Panc1 (cell line): ENCODE measurements at regions not wholly inside any gene's neighbourhood (a gene's known extent, or its start where the extent isn't known, plus 50 kb on each side); places are given as distances from the start of the nearest gene placed in this dataset.
A peak's percentile ranks its signal among the peaks of the same experiment; 100 is the strongest.

Experiments
- ATAC-seq: fragments of 200-7000 bp; cut with Tn5 transposase; 2 replicates; pipeline ENCODE4 v1.9.1; 2020; ENCODE audit warnings: mild to moderate bottlenecking, moderate library complexity
- BruUV-seq: library from RNA; stranded (reverse); fragments of 400-500 nt; replicated peaks from 2 replicates; lab custom pipeline; 2021; lab: Mats Ljungman, UMichigan
- CTCF ChIA-PET: fragments of 300-600 bp; sonication (Branson Sonifier 250); formaldehyde crosslinking; loops from one replicate; lab custom pipeline; 2022; ENCODE audit warnings: antibody characterized with exemption; lab: Charles Lee
- POLR2A ChIA-PET: fragments of 300-600 bp; sonication (Branson Sonifier 250); formaldehyde crosslinking; loops from one replicate; lab custom pipeline; 2022; ENCODE audit warnings: antibody characterized with exemption; lab: Charles Lee
- DNase-seq: peaks from one replicate; pipeline ENCODE4 v3.0.0-alpha.2; 2010; ENCODE audit warnings: low read depth, low spot score
- H3K27ac ChIP-seq: 2 replicates; pipeline ENCODE4 v1.5.1; 2011; ENCODE audit warnings: mild to moderate bottlenecking, low read length, inconsistent platforms
- H3K27me3 ChIP-seq: fragments of 200-500 bp; sonication (Bioruptor generic); 2 replicates; pipeline ENCODE4 v1.6.0; 2014; ENCODE audit warnings: low read length, inconsistent platforms; ENCODE audit not compliant: control insufficient read depth, insufficient read depth
- H3K36me3 ChIP-seq: fragments of 200-500 bp; sonication (Bioruptor generic); 2 replicates; pipeline ENCODE4 v1.5.1; 2014; ENCODE audit warnings: inconsistent platforms, mild to moderate bottlenecking, low read length, moderate library complexity; ENCODE audit not compliant: control insufficient read depth, insufficient read depth
- H3K4me1 ChIP-seq: 2 replicates; pipeline ENCODE4 v1.5.1; 2011; ENCODE audit warnings: inconsistent platforms, mild to moderate bottlenecking, low read length, moderate library complexity; ENCODE audit not compliant: control insufficient read depth, insufficient read depth
- H3K4me3 ChIP-seq, 2 experiments: 2 replicates each; pipeline ENCODE4 v1.5.1; 2011 to 2012; ENCODE audit warnings: low read depth in 2 of 2, low read length in 2 of 2, mild to moderate bottlenecking in 2 of 2, inconsistent platforms in 1 of 2, moderate library complexity in 1 of 2
- H3K9me3 ChIP-seq: fragments of 200-500 bp; sonication (Bioruptor generic); 2 replicates; pipeline ENCODE4 v1.5.1; 2014; ENCODE audit warnings: low read depth, mild to moderate bottlenecking, inconsistent platforms, low read length, moderate library complexity; ENCODE audit not compliant: control insufficient read depth, insufficient read depth
- POLR2AphosphoS5 ChIP-seq: IDR thresholded peaks from 2 replicates; pipeline ENCODE4 v1.6.1; 2012; ENCODE audit warnings: mild to moderate bottlenecking, low read depth, low read length, moderate library complexity
- SIN3A ChIP-seq: IDR thresholded peaks from 2 replicates; pipeline ENCODE4 v1.6.1; 2012; ENCODE audit warnings: low read depth, mild to moderate bottlenecking, low read length, moderate library complexity, borderline replicate concordance; ENCODE audit not compliant: insufficient read depth
- TCF7L2 ChIP-seq: IDR thresholded peaks from 2 replicates; pipeline ENCODE4 v1.6.1; 2011; ENCODE audit warnings: mild to moderate bottlenecking, low read depth, low read length, inconsistent platforms
- in situ Hi-C: cut with HindIII; loops from 2 replicates; pipeline ENCODE4 v1.10.0; 2016; ENCODE audit warnings: low sequenced_read_pairs, low pct_unique_long_range_greater_than_20kb
- intact Hi-C: fragments of 100-400 bp; cut with micrococcal nuclease; formaldehyde crosslinking; loops from one replicate; pipeline ENCODE4 v1.10.0; 2022; ENCODE audit not compliant: unreplicated experiment
- TF ChIP-seq, protein P1 (sequence below), 2 experiments: IDR thresholded peaks; 2 replicates each; pipeline ENCODE4 v1.6.1; 2011 to 2012; ENCODE audit warnings: low read depth in 2 of 2, control low read depth in 1 of 2, low read length in 1 of 2, mild to moderate bottlenecking in 1 of 2, moderate library complexity in 1 of 2; ENCODE audit not compliant: insufficient read depth in 1 of 2
- TF ChIP-seq, protein P2 (sequence below): fragments of 450-650 bp; IDR thresholded peaks from 2 replicates; pipeline ENCODE4 v1.5.1; 2017; ENCODE audit warnings: mild to moderate bottlenecking

DNA sequence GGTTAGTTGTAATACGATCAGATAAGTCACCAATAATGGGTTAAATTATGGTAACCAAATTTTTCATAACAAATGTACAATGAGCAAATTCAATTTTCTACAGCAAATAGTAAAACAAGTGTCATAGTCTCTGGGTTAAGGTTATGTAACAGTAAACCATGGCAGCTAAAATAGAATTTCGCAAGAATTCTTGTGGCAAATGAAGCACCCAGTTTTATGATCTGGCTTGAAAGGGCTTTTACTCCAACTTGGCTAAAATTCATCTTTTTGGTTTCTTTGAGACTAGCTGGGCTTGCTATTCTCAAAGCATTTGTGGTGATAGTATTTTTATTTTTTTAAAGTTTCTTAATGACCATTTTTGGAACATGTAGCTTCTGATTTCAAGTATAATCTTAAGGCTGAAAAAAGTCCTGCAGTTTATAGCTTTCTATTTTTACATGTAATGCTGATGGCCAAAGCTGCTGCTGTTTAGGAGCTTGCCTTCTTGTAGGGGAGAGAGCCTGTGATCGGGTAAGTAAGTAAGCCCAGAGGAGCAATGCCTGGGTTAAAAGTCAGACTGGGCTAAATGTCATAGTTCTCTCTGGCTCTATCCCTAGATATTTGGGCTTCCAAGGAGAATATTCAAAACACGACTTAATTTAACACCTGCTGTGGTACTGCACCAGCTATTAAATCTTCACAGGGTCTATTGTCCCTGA is 55.5 kb upstream of the SYPL1 start:
- no peaks in the 10 kb centered on the region for H3K36me3 ChIP-seq
- intact Hi-C loops: no loop called here
- no peak overlapping the region for H3K4me3 ChIP-seq
- H3K27ac ChIP-seq: no peak overlapping the region
- no TSS peak for BruUV-seq
- DNase-seq (no peak), ATAC-seq (no peak)
- ChIA-PET POLR2A (no interaction called here), CTCF (interaction anchor here (1.1 kb wide), 1 partner anchor 9 kb away, joined by 4 read pairs; no protein-coding TSS in a partner anchor)
- peaks cover 9% of the 10 kb centered on the region; the same call in 1 of the 2 replicates for H3K9me3 ChIP-seq
- in situ Hi-C loops: loop anchor here (25.0 kb wide), 1 partner anchor 105 kb away; no protein-coding TSS in a partner anchor
- no peaks in the 10 kb centered on the region for H3K4me1 ChIP-seq
- TF ChIP-seq TCF7L2: no peak
- TF ChIP-seq, protein P1, sequence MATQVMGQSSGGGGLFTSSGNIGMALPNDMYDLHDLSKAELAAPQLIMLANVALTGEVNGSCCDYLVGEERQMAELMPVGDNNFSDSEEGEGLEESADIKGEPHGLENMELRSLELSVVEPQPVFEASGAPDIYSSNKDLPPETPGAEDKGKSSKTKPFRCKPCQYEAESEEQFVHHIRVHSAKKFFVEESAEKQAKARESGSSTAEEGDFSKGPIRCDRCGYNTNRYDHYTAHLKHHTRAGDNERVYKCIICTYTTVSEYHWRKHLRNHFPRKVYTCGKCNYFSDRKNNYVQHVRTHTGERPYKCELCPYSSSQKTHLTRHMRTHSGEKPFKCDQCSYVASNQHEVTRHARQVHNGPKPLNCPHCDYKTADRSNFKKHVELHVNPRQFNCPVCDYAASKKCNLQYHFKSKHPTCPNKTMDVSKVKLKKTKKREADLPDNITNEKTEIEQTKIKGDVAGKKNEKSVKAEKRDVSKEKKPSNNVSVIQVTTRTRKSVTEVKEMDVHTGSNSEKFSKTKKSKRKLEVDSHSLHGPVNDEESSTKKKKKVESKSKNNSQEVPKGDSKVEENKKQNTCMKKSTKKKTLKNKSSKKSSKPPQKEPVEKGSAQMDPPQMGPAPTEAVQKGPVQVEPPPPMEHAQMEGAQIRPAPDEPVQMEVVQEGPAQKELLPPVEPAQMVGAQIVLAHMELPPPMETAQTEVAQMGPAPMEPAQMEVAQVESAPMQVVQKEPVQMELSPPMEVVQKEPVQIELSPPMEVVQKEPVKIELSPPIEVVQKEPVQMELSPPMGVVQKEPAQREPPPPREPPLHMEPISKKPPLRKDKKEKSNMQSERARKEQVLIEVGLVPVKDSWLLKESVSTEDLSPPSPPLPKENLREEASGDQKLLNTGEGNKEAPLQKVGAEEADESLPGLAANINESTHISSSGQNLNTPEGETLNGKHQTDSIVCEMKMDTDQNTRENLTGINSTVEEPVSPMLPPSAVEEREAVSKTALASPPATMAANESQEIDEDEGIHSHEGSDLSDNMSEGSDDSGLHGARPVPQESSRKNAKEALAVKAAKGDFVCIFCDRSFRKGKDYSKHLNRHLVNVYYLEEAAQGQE (IDR thresholded peaks at IDR 0.05; ENCODE audit: insufficient read depth in 1 of 2, low read depth in 2 of 2, low read length in 1 of 2): no peak
- no peak for TF ChIP-seq POLR2AphosphoS5
- TF ChIP-seq SIN3A: no peak
- TF ChIP-seq, protein P2, sequence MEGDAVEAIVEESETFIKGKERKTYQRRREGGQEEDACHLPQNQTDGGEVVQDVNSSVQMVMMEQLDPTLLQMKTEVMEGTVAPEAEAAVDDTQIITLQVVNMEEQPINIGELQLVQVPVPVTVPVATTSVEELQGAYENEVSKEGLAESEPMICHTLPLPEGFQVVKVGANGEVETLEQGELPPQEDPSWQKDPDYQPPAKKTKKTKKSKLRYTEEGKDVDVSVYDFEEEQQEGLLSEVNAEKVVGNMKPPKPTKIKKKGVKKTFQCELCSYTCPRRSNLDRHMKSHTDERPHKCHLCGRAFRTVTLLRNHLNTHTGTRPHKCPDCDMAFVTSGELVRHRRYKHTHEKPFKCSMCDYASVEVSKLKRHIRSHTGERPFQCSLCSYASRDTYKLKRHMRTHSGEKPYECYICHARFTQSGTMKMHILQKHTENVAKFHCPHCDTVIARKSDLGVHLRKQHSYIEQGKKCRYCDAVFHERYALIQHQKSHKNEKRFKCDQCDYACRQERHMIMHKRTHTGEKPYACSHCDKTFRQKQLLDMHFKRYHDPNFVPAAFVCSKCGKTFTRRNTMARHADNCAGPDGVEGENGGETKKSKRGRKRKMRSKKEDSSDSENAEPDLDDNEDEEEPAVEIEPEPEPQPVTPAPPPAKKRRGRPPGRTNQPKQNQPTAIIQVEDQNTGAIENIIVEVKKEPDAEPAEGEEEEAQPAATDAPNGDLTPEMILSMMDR: no peak
- H3K27me3 ChIP-seq: no peaks in the 10 kb centered on the region

DNA sequence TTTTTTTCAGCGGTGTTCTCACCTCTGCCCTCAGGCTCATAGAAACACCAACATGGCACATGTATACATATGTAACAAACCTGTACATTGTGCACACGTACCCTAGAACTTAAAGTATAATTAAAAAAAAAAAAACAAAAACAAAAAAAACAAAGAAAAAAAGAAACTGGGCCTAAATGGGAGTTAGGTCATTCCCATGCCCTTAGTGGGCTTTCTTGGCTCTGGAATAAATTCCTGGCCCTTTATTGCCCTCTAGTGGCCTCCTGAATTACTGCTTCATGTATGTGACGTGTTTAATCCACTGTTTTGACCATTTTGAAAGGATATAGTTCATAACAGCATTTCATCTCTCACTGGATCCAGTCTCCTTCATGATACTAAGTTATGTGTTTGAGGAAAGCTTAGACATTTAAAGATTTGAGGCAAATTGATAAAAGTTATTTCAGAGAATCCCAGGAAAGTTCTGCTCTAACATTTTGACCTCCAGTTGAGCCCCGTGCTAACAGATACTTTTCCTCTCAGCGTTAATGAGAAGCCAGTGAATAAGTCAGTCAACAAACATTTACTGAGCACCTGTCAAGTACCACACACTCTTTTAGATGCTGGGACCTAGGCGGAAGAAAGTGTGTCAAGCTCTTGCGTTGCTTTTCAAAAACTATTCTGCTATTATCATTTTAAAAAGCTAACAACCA is 54.7 kb upstream of the SYPL1 start:
- intact Hi-C loops: no loop called here

More for the DNA sequence above, 54.7 kb upstream of the SYPL1 start:
- H3K36me3 ChIP-seq: no peaks in the 10 kb centered on the region
- DNase-seq (no peak), ATAC-seq (peak; percentile 82)
- ChIA-PET CTCF (interaction anchor here (1.1 kb wide), 1 partner anchor 10 kb away, joined by 4 read pairs; no protein-coding TSS in a partner anchor), POLR2A (no interaction called here)
- BruUV-seq: no TSS peak
- no peaks in the 10 kb centered on the region for H3K4me1 ChIP-seq
- H3K9me3 ChIP-seq: peaks cover 11% of the 10 kb centered on the region; the same call in 1 of the 2 replicates
- H3K4me3 ChIP-seq: no peak overlapping the region
- in situ Hi-C loops: loop anchor here (25.0 kb wide), 1 partner anchor 104 kb away; no protein-coding TSS in a partner anchor
- no peak overlapping the region for H3K27ac ChIP-seq
- TF ChIP-seq TCF7L2: no peak
- TF ChIP-seq, protein P2: peak; percentile 83
- H3K27me3 ChIP-seq: no peaks in the 10 kb centered on the region
